ENCODE measurements at regions not wholly inside any gene's neighbourhood (a gene's known extent, or its start where the extent isn't known, plus 50 kb on each side); places are given as distances from the start of the nearest gene placed in this dataset.

GRCh38 chr12:84631020-84631419 lies 281.6 kb downstream of the SLC6A15 start:
- TF ChIP-seq KLF10 (tag by site-specific recombination; IDR thresholded peaks at IDR 0.05) (no peak), ZNF248 (tag by site-specific recombination; IDR thresholded peaks at IDR 0.05) (no peak), ZFHX2 (tag by site-specific recombination; conservative IDR thresholded peaks at IDR 0.05) (no peak), ZNF549 (tag by site-specific recombination; IDR thresholded peaks at IDR 0.05) (no peak), KLF9 (tag by site-specific recombination; IDR thresholded peaks at IDR 0.05; ENCODE audit: low read depth) (no peak), ZNF747 (tag by site-specific recombination; IDR thresholded peaks at IDR 0.05) (no peak), KLF8 (tag by site-specific recombination; IDR thresholded peaks at IDR 0.05) (no peak), ZBTB7A (tag by site-specific recombination; IDR thresholded peaks at IDR 0.05; ENCODE audit: low read depth) (no peak), KLF16 (tag by site-specific recombination; IDR thresholded peaks at IDR 0.05) (no peak), ZNF629 (tag by site-specific recombination; IDR thresholded peaks at IDR 0.05) (no peak), GLIS2 (tag by site-specific recombination; IDR thresholded peaks at IDR 0.05) (no peak), ZBTB48 (tag by site-specific recombination; IDR thresholded peaks at IDR 0.05) (no peak), ZNF776 (tag by site-specific recombination; IDR thresholded peaks at IDR 0.05; ENCODE audit: borderline replicate concordance) (no peak), ZNF202 (tag by site-specific recombination; IDR thresholded peaks at IDR 0.05; ENCODE audit: borderline replicate concordance) (no peak)
- TF ChIP-seq, protein P1, sequence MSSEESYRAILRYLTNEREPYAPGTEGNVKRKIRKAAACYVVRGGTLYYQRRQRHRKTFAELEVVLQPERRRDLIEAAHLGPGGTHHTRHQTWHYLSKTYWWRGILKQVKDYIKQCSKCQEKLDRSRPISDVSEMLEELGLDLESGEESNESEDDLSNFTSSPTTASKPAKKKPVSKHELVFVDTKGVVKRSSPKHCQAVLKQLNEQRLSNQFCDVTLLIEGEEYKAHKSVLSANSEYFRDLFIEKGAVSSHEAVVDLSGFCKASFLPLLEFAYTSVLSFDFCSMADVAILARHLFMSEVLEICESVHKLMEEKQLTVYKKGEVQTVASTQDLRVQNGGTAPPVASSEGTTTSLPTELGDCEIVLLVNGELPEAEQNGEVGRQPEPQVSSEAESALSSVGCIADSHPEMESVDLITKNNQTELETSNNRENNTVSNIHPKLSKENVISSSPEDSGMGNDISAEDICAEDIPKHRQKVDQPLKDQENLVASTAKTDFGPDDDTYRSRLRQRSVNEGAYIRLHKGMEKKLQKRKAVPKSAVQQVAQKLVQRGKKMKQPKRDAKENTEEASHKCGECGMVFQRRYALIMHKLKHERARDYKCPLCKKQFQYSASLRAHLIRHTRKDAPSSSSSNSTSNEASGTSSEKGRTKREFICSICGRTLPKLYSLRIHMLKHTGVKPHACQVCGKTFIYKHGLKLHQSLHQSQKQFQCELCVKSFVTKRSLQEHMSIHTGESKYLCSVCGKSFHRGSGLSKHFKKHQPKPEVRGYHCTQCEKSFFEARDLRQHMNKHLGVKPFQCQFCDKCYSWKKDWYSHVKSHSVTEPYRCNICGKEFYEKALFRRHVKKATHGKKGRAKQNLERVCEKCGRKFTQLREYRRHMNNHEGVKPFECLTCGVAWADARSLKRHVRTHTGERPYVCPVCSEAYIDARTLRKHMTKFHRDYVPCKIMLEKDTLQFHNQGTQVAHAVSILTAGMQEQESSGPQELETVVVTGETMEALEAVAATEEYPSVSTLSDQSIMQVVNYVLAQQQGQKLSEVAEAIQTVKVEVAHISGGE (tag by site-specific recombination; conservative IDR thresholded peaks at IDR 0.05; ENCODE audit: low read depth): no peak
- TF ChIP-seq, protein P2, sequence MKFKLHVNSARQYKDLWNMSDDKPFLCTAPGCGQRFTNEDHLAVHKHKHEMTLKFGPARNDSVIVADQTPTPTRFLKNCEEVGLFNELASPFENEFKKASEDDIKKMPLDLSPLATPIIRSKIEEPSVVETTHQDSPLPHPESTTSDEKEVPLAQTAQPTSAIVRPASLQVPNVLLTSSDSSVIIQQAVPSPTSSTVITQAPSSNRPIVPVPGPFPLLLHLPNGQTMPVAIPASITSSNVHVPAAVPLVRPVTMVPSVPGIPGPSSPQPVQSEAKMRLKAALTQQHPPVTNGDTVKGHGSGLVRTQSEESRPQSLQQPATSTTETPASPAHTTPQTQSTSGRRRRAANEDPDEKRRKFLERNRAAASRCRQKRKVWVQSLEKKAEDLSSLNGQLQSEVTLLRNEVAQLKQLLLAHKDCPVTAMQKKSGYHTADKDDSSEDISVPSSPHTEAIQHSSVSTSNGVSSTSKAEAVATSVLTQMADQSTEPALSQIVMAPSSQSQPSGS (tag by site-specific recombination; IDR thresholded peaks at IDR 0.05; ENCODE audit: low read depth): no peak
- Histone ChIP-seq H3K36me3 (ENCODE audit: control insufficient read depth in 2 of 2, insufficient read depth in 1 of 2, low read length in 2 of 2) (no peaks in the 10 kb centered on the region), H3K4me1 (ENCODE audit: control insufficient read depth, insufficient read depth, low read length) (no peaks in the 10 kb centered on the region), H3K4me3 (ENCODE audit: low read depth, low read length) (no peak overlapping the region), H3K9me3 (ENCODE audit: control insufficient read depth, insufficient read depth, low read depth, low read length) (no peaks in the 10 kb centered on the region), H3K27ac (ENCODE audit: extremely low read depth, low read depth, low read length) (no peak overlapping the region)
- ChIA-PET CTCF (no interaction called here), POLR2A (no interaction called here)

- CTCF ChIA-PET: no interaction called here
- TF ChIP-seq KLF7 (tag by site-specific recombination; IDR thresholded peaks at IDR 0.05; ENCODE audit: borderline replicate concordance) (no peak), ZNF707 (tag by site-specific recombination; IDR thresholded peaks at IDR 0.05) (no peak), PRDM10 (tag by site-specific recombination; IDR thresholded peaks at IDR 0.05) (no peak), MEIS1 (CRISPR knock-in tag; IDR thresholded peaks at IDR 0.05; ENCODE audit: borderline replicate concordance) (no peak), HOXA7 (CRISPR knock-in tag; IDR thresholded peaks at IDR 0.05; ENCODE audit: borderline replicate concordance) (no peak), EGR2 (tag by site-specific recombination; IDR thresholded peaks at IDR 0.05; ENCODE audit: low read depth) (no peak), AEBP2 (tag by site-specific recombination; IDR thresholded peaks at IDR 0.05; ENCODE audit: borderline replicate concordance) (no peak), ZXDB (tag by site-specific recombination; IDR thresholded peaks at IDR 0.05) (no peak), ZNF623 (tag by site-specific recombination; IDR thresholded peaks at IDR 0.05) (no peak)
- TF ChIP-seq, protein P3, sequence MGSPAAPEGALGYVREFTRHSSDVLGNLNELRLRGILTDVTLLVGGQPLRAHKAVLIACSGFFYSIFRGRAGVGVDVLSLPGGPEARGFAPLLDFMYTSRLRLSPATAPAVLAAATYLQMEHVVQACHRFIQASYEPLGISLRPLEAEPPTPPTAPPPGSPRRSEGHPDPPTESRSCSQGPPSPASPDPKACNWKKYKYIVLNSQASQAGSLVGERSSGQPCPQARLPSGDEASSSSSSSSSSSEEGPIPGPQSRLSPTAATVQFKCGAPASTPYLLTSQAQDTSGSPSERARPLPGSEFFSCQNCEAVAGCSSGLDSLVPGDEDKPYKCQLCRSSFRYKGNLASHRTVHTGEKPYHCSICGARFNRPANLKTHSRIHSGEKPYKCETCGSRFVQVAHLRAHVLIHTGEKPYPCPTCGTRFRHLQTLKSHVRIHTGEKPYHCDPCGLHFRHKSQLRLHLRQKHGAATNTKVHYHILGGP (tag by site-specific recombination; IDR thresholded peaks at IDR 0.05): no peak
Measured at GRCh38 chr12:84627593-84627992, 285.0 kb downstream of the SLC6A15 start.

More at GRCh38 chr12:84627593-84627992, 285.0 kb downstream of the SLC6A15 start:
- Histone ChIP-seq H3K27ac (ENCODE audit: extremely low read depth, low read depth, low read length) (no peak overlapping the region), H3K4me1 (ENCODE audit: control insufficient read depth, insufficient read depth, low read length) (no peaks in the 10 kb centered on the region), H3K9me3 (ENCODE audit: control insufficient read depth, insufficient read depth, low read depth, low read length) (no peaks in the 10 kb centered on the region), H3K36me3 (ENCODE audit: control insufficient read depth in 2 of 2, insufficient read depth in 1 of 2, low read length in 2 of 2) (no peaks in the 10 kb centered on the region), H3K4me3 (ENCODE audit: low read depth, low read length) (no peak overlapping the region)
- POLR2A ChIA-PET: no interaction called here
